ENCODE measurements at regions not wholly inside any gene's neighbourhood (a gene's known extent, or its start where the extent isn't known, plus 50 kb on each side); places are given as distances from the start of the nearest gene placed in this dataset.

DNA sequence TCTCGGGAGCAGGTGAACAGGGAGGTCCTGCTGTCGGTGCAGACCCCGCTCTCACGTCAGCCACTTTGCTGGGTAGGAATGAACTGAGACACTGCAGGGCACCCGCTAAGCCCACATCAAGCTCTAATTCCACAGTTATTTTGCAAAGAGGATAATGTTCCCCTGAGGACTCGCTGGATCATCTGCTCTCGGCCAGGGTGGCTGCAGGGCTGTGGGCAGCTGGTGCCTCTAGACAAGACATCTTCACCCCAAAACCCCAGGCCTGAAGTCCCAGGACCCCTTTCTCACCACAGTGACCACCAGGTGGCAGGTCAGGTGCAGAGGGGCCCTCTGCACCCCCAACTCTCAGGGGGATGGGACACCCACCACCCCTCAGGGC, 135.1 kb upstream of the PPP1R26 start:
- Histone ChIP-seq H3K4me2 (ENCODE audit: low read length) (no peak overlapping the region), H4K5ac (ENCODE audit: low read length) (no peak overlapping the region), H3K4me3 (ENCODE audit: low read length) (no peak overlapping the region), H3K4me1 (ENCODE audit: control insufficient read depth, low read depth, low read length) (no peaks in the 10 kb centered on the region), H2BK120ac (ENCODE audit: low read depth, low read length) (no peak overlapping the region), H3K79me1 (ENCODE audit: low read length) (no peaks in the 10 kb centered on the region), H4K8ac (ENCODE audit: low read depth, low read length) (no peak overlapping the region), H3K79me2 (ENCODE audit: control insufficient read depth, insufficient read depth, low read length) (no peaks in the 10 kb centered on the region), H2BK15ac (replicated peaks; ENCODE audit: low read depth) (no peak overlapping the region), H2AK5ac (ENCODE audit: low read length) (no peak overlapping the region), H3K4ac (ENCODE audit: low read depth, low read length) (no peak overlapping the region), H3K27ac (ENCODE audit: low read depth, low read length) (no peak overlapping the region), H3K18ac (ENCODE audit: low read length) (no peak overlapping the region), H3K36me3 (ENCODE audit: control insufficient read depth, insufficient read depth, low read length) (no peaks in the 10 kb centered on the region), H2BK5ac (ENCODE audit: low read length) (no peak overlapping the region), H3K9ac (ENCODE audit: low read length) (no peak overlapping the region), H3K56ac (ENCODE audit: low read length) (no peak overlapping the region), H3K23ac (ENCODE audit: low read length) (no peak overlapping the region), H3K27me3 (ENCODE audit: insufficient read depth, low read length, poor library complexity) (no peaks in the 10 kb centered on the region)
- WGBS (ENCODE audit: extremely low coverage, insufficient coverage, low lambda C conversion rate): no CpG with 5 or more reads among the region's 7 CpGs
- no peak for DNase-seq

- Histone ChIP-seq H2AK5ac (ENCODE audit: low read length) (no peak overlapping the region), H4K8ac (ENCODE audit: low read depth, low read length) (no peak overlapping the region), H2BK15ac (replicated peaks; ENCODE audit: low read depth) (no peak overlapping the region), H4K5ac (ENCODE audit: low read length) (no peak overlapping the region), H3K23ac (ENCODE audit: low read length) (no peak overlapping the region), H3K36me3 (ENCODE audit: control insufficient read depth, insufficient read depth, low read length) (no peaks in the 10 kb centered on the region), H2BK120ac (ENCODE audit: low read depth, low read length) (no peak overlapping the region), H3K4ac (ENCODE audit: low read depth, low read length) (no peak overlapping the region), H3K4me3 (ENCODE audit: low read length) (no peak overlapping the region), H2BK5ac (ENCODE audit: low read length) (no peak overlapping the region), H3K9ac (ENCODE audit: low read length) (no peak overlapping the region), H3K56ac (ENCODE audit: low read length) (no peak overlapping the region), H3K4me1 (ENCODE audit: control insufficient read depth, low read depth, low read length) (no peaks in the 10 kb centered on the region), H3K79me2 (ENCODE audit: control insufficient read depth, insufficient read depth, low read length) (no peaks in the 10 kb centered on the region), H3K18ac (ENCODE audit: low read length) (no peak overlapping the region), H3K4me2 (ENCODE audit: low read length) (no peak overlapping the region), H3K27ac (ENCODE audit: low read depth, low read length) (no peak overlapping the region), H3K79me1 (ENCODE audit: low read length) (no peaks in the 10 kb centered on the region), H3K27me3 (ENCODE audit: insufficient read depth, low read length, poor library complexity) (no peaks in the 10 kb centered on the region)
- no CpG with 5 or more reads among the region's 19 CpGs for WGBS (ENCODE audit: extremely low coverage, insufficient coverage, low lambda C conversion rate)
- no peak for DNase-seq
These were observed 134.6 kb upstream of the PPP1R26 start for GRCh38 chr9:135344915-135345500.

DNA sequence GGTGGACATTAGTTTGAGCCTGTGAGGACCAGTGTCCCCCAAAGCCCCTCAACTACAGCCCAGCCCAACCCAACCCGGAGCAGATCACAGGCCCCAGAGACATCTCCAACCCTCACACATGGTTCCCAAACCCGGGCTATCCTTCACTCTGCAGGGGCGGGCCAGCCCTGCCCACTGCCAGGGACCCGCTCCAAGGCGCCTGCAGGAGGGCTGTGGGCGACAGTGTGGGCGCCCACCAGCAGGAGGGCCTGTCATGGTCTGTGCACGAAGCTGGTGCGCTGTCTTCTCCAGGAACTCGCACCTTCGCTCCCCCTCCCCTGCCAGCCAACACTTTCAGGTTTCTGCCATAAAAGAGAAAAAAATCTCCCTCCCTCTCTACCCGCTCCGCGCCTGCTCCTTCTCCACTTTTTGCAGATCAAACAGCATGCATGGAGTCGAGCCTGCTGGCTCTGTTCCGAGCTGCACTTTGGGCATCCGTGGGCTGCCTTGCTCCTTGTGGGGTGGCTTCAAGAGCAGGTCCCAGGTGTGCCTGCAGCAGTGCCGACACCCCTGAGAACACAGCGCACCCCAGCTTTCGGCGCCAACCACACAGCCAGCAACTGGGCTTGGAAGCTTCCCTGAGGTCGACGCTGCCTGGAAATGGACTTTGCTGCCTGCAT, 133.7 kb upstream of the PPP1R26 start:
- no peaks in the 10 kb centered on the region for H3K79me2 ChIP-seq (ENCODE audit: control insufficient read depth, insufficient read depth, low read length)
- no peak overlapping the region for H3K23ac ChIP-seq (ENCODE audit: low read length)
- H2BK120ac ChIP-seq (ENCODE audit: low read depth, low read length): no peak overlapping the region
- no CpG with 5 or more reads among the region's 23 CpGs for WGBS (ENCODE audit: extremely low coverage, insufficient coverage, low lambda C conversion rate)
- H3K36me3 ChIP-seq (ENCODE audit: control insufficient read depth, insufficient read depth, low read length): no peaks in the 10 kb centered on the region
- H3K4ac ChIP-seq (ENCODE audit: low read depth, low read length): no peak overlapping the region
- H3K4me2 ChIP-seq (ENCODE audit: low read length): no peak overlapping the region
- no peak overlapping the region for H3K18ac ChIP-seq (ENCODE audit: low read length)
- no peaks in the 10 kb centered on the region for H3K27me3 ChIP-seq (ENCODE audit: insufficient read depth, low read length, poor library complexity)
- no peak overlapping the region for H3K4me3 ChIP-seq (ENCODE audit: low read length)
- no peak overlapping the region for H4K5ac ChIP-seq (ENCODE audit: low read length)
- no peak overlapping the region for H2BK15ac ChIP-seq (replicated peaks; ENCODE audit: low read depth)
- H3K9ac ChIP-seq (ENCODE audit: low read length): no peak overlapping the region
- H3K4me1 ChIP-seq (ENCODE audit: control insufficient read depth, low read depth, low read length): no peaks in the 10 kb centered on the region
- no peaks in the 10 kb centered on the region for H3K79me1 ChIP-seq (ENCODE audit: low read length)
- no peak overlapping the region for H4K8ac ChIP-seq (ENCODE audit: low read depth, low read length)
- no peak overlapping the region for H2AK5ac ChIP-seq (ENCODE audit: low read length)
- no peak overlapping the region for H3K27ac ChIP-seq (ENCODE audit: low read depth, low read length)
- no peak overlapping the region for H2BK5ac ChIP-seq (ENCODE audit: low read length)
- DNase-seq: no peak
- no peak overlapping the region for H3K56ac ChIP-seq (ENCODE audit: low read length)

DNA sequence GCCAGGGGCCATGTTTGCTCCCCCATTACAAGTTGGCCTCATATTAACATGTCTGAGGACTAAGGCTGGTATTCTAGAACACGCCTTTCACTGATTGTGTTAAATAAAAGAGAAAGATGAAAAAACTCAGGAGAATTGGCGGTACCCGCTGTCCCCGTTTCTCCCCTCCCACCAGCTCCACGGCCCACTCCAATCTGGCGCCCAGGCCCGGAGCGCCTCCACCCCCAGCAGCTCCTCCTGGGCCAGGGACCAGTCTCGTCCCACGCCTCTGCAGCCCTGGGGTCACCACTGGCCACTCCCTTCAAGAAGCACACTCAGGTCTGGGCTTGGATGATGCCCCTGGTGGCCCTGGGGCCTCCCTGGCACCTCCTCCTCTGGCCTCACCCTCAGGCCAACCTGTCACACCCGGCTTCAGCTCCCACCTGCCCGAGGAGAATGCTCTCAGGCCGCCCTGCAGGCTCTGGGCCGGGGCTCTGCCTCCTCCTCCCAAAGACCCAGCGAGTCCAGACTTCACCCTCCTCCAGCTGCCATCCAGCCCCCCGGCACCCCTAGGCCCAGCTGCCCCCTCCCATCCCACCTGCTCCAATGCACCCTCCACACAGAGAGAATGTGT, 133.0 kb upstream of the PPP1R26 start:
- Histone ChIP-seq H2BK5ac (ENCODE audit: low read length) (no peak overlapping the region), H3K9ac (ENCODE audit: low read length) (no peak overlapping the region), H3K4me2 (ENCODE audit: low read length) (no peak overlapping the region), H4K5ac (ENCODE audit: low read length) (no peak overlapping the region), H3K36me3 (ENCODE audit: control insufficient read depth, insufficient read depth, low read length) (no peaks in the 10 kb centered on the region), H3K27ac (ENCODE audit: low read depth, low read length) (no peak overlapping the region), H3K18ac (ENCODE audit: low read length) (no peak overlapping the region), H2BK15ac (replicated peaks; ENCODE audit: low read depth) (no peak overlapping the region), H3K4ac (ENCODE audit: low read depth, low read length) (no peak overlapping the region), H3K4me3 (ENCODE audit: low read length) (no peak overlapping the region), H3K23ac (ENCODE audit: low read length) (no peak overlapping the region), H2AK5ac (ENCODE audit: low read length) (no peak overlapping the region), H3K4me1 (ENCODE audit: control insufficient read depth, low read depth, low read length) (no peaks in the 10 kb centered on the region), H3K79me1 (ENCODE audit: low read length) (no peaks in the 10 kb centered on the region), H3K56ac (ENCODE audit: low read length) (no peak overlapping the region), H3K27me3 (ENCODE audit: insufficient read depth, low read length, poor library complexity) (no peaks in the 10 kb centered on the region), H2BK120ac (ENCODE audit: low read depth, low read length) (no peak overlapping the region), H3K79me2 (ENCODE audit: control insufficient read depth, insufficient read depth, low read length) (no peaks in the 10 kb centered on the region), H4K8ac (ENCODE audit: low read depth, low read length) (no peak overlapping the region)
- no CpG with 5 or more reads among the region's 16 CpGs for WGBS (ENCODE audit: extremely low coverage, insufficient coverage, low lambda C conversion rate)
- no peak for DNase-seq

DNA sequence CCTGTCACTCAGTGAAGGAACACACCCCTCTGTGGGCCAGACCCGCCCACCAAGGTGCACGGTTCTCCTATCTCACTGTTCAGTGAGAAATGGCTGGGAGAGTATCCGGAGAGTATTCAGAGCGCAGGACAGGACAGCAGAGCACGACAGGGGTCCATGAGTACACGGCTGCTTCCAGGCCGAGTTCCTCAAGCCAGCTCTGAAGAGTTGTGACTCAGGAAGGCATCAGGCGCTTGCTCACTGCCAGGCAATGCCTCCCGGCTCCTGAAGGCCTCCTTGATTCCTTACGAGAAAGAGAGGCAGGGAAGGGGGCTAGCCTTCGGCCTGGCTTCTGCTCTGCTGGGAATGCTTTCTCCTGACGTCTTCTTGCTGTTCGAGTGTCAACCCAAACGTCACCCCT, 132.1 kb upstream of the PPP1R26 start:
- DNase-seq: no peak
- H3K4ac ChIP-seq (ENCODE audit: low read depth, low read length): no peak overlapping the region
- H3K27me3 ChIP-seq (ENCODE audit: insufficient read depth, low read length, poor library complexity): no peaks in the 10 kb centered on the region
- H3K79me1 ChIP-seq (ENCODE audit: low read length): no peaks in the 10 kb centered on the region
- no peaks in the 10 kb centered on the region for H3K4me1 ChIP-seq (ENCODE audit: control insufficient read depth, low read depth, low read length)
- H3K79me2 ChIP-seq (ENCODE audit: control insufficient read depth, insufficient read depth, low read length): no peaks in the 10 kb centered on the region
- no peak overlapping the region for H4K5ac ChIP-seq (ENCODE audit: low read length)
- H3K18ac ChIP-seq (ENCODE audit: low read length): no peak overlapping the region
- H2AK5ac ChIP-seq (ENCODE audit: low read length): no peak overlapping the region
- H3K23ac ChIP-seq (ENCODE audit: low read length): no peak overlapping the region
- no peak overlapping the region for H3K27ac ChIP-seq (ENCODE audit: low read depth, low read length)
- H2BK15ac ChIP-seq (replicated peaks; ENCODE audit: low read depth): no peak overlapping the region
- WGBS (ENCODE audit: extremely low coverage, insufficient coverage, low lambda C conversion rate): no CpG with 5 or more reads among the region's 14 CpGs
- no peak overlapping the region for H3K4me3 ChIP-seq (ENCODE audit: low read length)
- no peaks in the 10 kb centered on the region for H3K36me3 ChIP-seq (ENCODE audit: control insufficient read depth, insufficient read depth, low read length)
- no peak overlapping the region for H2BK120ac ChIP-seq (ENCODE audit: low read depth, low read length)
- H2BK5ac ChIP-seq (ENCODE audit: low read length): no peak overlapping the region
- H3K4me2 ChIP-seq (ENCODE audit: low read length): no peak overlapping the region
- no peak overlapping the region for H3K56ac ChIP-seq (ENCODE audit: low read length)
- H4K8ac ChIP-seq (ENCODE audit: low read depth, low read length): no peak overlapping the region
- H3K9ac ChIP-seq (ENCODE audit: low read length): no peak overlapping the region
